ENCODE measurements at regions not wholly inside any gene's neighbourhood (a gene's known extent, or its start where the extent isn't known, plus 50 kb on each side); places are given as distances from the start of the nearest gene placed in this dataset.

DNA sequence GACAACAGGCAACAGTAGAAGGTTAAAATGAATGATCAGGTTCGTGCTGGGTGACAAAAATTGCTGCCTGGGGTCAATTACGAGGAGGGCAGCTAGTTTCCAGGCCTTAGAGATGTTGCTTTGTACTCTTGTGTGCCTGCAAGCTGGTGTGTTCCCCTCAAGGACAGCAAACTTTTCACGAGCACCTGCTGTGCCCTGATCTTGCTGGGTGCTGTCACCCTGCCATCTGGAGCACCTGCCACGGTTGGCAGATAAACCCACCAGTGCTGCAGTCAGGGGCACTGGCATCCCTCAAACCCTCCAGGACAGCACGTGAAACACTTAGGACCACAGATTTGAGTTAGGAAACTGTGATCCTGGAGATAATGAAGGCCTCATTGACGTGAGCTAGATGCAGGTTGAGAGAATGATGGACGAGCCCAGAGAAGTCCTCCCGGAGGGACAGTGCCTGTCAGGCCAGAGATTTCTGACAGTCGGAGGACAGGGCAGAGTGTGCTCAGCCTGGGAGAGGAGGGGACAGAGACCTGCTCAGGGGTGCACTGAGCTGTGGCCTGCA lies 104.3 kb upstream of the RAB12 start:
- TF ChIP-seq, protein P1, sequence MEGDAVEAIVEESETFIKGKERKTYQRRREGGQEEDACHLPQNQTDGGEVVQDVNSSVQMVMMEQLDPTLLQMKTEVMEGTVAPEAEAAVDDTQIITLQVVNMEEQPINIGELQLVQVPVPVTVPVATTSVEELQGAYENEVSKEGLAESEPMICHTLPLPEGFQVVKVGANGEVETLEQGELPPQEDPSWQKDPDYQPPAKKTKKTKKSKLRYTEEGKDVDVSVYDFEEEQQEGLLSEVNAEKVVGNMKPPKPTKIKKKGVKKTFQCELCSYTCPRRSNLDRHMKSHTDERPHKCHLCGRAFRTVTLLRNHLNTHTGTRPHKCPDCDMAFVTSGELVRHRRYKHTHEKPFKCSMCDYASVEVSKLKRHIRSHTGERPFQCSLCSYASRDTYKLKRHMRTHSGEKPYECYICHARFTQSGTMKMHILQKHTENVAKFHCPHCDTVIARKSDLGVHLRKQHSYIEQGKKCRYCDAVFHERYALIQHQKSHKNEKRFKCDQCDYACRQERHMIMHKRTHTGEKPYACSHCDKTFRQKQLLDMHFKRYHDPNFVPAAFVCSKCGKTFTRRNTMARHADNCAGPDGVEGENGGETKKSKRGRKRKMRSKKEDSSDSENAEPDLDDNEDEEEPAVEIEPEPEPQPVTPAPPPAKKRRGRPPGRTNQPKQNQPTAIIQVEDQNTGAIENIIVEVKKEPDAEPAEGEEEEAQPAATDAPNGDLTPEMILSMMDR (IDR thresholded peaks at IDR 0.05; ENCODE audit: extremely low read depth in 1 of 2, insufficient read depth in 1 of 2, low read depth in 1 of 2, low read length in 2 of 2), result no peak
- TF ChIP-seq POLR2A (IDR thresholded peaks at IDR 0.05; ENCODE audit: low read depth, low read length) (no peak), POLR2AphosphoS5 (IDR thresholded peaks at IDR 0.05; ENCODE audit: insufficient read depth, low read depth, low read length) (no peak), FOS (IDR thresholded peaks at IDR 0.05; ENCODE audit: borderline replicate concordance, insufficient read depth, low read length) (no peak), EZH2 (IDR thresholded peaks at IDR 0.05; ENCODE audit: borderline replicate concordance, low read depth, low read length, severe bottlenecking) (no peak)
- TF ChIP-seq, protein P2, sequence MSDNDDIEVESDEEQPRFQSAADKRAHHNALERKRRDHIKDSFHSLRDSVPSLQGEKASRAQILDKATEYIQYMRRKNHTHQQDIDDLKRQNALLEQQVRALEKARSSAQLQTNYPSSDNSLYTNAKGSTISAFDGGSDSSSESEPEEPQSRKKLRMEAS (IDR thresholded peaks at IDR 0.05; ENCODE audit: insufficient read depth, insufficient read length), result no peak
